GM18867 (cell line): ENCODE measurements at regions not wholly inside any gene's neighbourhood (a gene's known extent, or its start where the extent isn't known, plus 50 kb on each side); places are given as distances from the start of the nearest gene placed in this dataset.

Source experiments
- ATAC-seq: cut with Tn5 transposase; IDR thresholded peaks from one replicate; pipeline ENCODE4 v1.9.1; 2021; ENCODE audit warnings: mild to moderate bottlenecking, moderate library complexity; ENCODE audit not compliant: unreplicated experiment

GRCh38 chr3:24595796-24596195, 101.1 kb upstream of the THRB start:
- no peak for ATAC-seq

- no peak for ATAC-seq
Observed at GRCh38 chr3:24596626-24597025, 102.0 kb upstream of the THRB start.

DNA sequence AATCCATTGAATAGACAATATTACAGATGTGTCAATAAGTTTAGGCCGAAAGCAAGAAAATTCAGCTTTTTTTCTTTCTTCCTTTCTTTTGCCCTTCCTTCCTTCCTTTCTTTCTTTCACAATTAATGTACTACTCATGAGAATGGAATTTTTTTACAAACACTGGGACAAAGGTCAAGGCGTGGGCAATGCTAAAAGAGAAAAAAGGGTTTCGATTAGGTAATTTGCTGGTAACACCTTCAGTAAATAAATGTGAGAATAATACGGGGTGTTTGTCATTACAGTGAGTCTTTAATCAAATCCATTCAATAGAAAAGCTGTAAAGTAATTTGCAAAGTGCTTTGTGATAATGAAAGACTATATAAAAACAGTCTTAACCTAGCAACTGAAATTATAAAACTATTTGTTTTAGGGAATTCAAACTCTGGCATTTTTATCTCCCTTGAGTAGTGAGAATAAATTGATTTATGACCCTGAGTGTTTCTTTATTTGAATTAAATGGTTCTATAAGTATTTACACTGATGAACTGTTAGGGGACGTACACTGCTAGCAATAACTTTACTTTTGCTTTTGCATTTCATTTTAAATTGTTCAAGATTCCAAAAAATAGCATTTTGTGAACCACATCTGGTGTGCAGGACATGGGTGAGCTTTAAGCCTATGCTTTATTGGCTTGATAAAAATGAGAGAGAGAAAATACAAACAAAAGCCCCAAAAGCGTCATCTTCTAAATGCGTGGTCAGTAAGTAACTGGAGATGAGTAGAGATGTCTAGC, 104.2 kb upstream of the THRB start:
- no peak for ATAC-seq

DNA sequence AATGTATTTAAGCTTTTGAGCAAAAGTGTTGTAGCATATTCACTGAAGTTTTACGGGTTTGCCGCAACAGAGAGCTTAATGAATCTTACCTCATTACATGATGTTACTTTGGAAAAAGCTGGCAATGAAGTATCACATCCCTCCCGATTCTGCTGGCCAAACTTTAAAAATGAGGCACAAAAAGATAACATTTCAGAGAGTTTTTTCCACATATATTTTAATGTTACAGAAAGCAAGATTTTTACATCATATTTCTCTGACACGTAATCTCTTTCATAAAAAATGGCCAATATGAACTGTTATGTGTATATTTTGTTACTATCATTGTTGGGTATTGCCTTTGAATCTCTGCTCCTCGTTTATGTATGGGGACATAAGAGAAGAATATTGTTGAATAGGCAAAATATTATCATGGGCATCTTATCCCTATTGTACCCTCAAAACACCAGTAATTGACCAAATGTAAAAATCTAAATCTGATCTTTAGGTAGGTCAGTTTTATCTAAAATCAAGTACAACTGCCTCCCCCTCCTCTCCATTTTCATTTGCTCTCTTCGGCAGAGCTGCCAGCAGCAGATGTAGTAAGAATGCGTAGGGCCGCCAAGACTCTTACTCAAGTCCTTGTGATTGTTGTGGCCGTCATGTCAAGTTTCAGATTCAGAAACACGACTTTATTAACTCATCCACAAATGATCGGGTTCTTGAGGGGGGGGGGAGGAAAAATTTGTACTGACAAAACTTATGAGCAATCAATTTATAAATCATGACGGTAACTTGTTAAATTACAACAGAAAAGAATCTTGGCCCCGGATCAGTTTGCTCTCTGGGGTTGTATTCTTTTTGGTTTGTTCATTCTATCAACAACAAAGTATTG, 106.7 kb upstream of the THRB start:
- ATAC-seq: no peak

GRCh38 chr3:24604215-24604614, 109.6 kb upstream of the THRB start:
- ATAC-seq: no peak

DNA sequence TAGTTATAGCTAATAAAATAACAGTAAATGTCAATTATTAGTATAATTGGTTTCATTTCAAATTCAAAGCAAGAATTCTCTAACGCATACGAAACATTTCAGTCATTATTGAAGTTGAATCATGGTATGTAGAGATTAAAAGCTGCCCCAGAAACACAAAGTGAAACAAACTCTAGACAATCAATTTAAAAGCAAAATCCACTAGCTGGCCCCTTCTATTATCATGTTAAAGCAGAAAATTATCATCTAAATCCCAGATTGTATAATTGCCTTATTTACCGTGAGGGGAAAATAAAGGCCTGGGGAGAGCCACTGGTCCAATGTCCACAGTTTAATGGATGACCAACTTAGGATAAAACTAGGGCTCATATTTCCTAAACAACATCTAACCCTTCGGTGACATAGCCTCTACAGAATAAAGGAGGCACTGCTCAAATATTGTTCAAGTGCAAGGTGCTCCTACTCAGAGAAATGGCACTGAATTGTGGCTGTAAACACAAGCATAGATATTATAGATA, 110.9 kb upstream of the THRB start:
- no peak for ATAC-seq

GRCh38 chr3:24607281-24607680, 112.6 kb upstream of the THRB start:
- no peak for ATAC-seq

DNA sequence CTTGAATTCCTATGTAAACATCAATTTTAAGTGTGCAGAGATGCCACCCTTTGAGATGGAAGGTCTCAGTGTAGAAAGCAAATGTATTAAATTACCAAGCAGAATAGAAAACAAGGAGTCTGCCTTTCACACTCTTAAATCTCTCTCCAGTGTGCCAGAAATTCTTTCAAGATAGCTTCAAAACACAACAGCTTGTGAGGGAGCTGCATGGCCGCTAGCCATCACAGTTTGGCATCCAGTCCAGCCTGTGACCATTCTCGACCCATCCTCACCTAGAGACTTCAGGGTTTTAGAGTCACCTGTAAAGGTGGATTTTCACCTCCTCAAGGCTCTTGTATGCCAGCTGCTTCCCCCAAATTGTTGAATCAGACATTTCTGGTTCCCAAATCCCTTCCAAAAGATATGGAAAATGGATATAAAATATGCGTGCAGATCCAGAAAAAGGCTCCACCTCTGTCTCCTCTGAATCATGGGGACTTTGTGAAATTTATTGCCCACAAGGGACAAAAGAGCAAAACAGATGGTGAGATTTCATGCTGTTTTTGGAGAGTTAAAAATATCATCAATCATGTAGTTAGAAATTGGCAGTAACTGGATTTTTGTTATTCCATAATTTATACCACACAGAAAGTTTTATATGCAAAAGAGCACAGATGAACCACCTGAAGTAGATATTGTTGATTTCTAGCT, 114.2 kb upstream of the THRB start:
- no peak for ATAC-seq

GRCh38 chr3:24614359-24614758, 119.7 kb upstream of the THRB start:
- no peak for ATAC-seq

GRCh38 chr3:24615177-24615576, 120.5 kb upstream of the THRB start:
- ATAC-seq: no peak

DNA sequence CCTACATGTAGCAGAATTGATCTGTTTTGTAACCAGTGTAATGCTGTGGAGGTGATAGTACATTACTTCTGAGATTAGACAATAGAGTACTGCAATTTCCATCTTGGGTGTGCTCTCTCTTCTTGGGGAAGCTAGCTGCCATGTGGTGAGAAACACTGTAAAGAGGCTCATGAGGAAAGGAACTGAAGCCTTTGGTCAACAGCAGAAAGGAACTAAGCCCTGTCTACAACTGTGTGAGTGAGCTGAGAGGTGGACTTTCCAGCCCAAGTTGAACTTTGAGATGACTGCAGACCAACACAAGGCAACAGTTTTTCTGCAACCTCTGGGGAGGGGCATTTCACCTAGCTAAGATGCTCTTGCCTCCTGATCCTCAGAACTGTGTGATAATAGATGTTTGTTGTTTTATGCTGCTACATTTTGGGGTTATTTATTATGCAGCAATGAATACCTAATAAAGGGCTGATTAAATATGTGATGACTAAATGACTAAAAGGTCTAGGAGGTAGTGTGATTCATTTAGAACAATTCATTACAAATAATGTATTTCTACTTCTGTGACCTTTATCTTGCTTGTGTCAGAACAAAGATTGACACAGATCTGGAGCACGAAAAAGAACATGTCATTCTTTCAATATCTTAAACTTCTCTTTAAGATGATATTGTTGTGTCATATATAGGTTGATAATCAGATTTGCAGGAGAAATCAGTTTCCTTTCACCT, 121.6 kb upstream of the THRB start:
- no peak for ATAC-seq

- no peak for ATAC-seq
Observed at GRCh38 chr3:24622138-24622537, 127.5 kb upstream of the THRB start.

DNA sequence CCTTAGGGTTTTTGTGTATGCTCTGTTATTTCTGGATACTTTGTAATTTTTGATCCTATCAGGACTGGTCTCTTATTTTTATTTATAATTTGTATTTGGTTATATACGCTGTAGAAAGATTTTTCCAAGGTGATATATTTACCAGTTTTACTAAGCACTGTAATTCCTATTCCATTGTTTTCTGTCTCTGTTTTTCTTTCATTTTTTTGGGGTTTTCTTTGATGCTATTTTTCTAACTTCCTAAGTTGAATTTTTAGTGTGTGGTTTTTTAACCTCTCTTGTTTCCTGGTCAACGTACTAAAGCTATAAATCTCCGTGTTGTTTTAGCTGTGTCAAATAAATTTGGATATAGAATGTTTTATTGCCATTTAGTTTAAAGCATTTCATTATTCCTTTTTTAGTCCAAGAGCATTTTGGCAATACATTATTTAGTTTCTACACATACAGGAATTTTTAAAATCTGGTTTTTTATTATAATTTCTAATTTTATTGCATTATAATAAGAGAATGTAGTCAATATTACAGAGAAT, 128.1 kb upstream of the THRB start:
- no peak for ATAC-seq

DNA sequence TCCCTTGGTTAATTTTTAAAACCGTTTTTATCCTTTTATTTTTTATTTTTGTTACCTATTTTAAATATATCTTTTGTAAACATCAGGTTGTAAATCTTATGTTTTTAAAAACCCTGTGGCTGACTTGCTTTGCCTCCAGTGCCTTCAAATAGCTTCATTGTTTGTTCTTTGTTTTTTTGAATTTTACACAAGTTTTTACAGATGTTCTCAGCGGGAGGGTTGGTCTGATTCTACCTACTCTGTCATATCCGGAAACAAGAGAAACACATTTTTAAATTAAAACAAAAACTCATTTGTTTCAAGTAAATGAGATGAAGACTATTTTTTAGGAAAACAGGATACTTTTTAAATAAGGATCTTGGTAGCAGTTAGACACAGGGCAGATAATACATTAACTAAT, 129.0 kb upstream of the THRB start:
- no peak for ATAC-seq

DNA sequence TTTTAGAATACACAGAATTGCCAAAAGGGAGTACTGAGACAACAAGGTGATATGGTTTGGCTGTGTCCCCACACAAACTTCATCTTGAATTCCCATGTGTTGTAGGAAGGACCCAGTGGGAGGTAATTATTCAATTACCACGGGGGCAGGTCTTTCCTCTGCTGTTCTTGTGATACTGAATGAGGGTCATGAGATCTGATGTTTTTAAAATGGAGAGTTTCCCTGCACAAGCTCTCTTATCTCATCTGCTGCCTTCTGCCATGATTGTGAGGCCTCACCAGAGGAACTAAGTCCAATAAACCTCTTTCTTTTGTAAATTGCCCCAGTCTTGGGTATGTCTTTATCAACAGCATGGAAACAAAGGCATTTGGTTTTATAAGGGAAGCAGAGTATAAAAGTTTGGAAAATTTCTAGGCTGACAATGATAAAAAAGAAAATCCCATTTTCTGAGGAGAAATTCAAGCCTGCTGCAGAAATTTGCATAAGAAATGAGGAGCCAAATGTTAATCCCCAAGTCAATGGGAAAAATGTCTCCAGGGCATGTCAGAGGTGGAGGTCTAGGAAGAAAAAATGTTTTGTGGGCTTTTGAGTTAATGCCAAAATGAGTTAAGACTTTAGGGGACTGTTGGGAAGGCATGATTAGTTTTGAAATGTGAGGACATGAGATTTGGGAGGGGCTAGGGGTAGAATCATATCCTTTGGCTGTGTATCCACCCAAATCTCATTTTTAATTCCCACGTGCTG, 130.5 kb upstream of the THRB start:
- no peak for ATAC-seq

- no peak for ATAC-seq
Observed at GRCh38 chr3:24628523-24629258, 134.0 kb upstream of the THRB start.

- no peak for ATAC-seq
Observed at GRCh38 chr3:24631481-24631880, 136.8 kb upstream of the THRB start.

DNA sequence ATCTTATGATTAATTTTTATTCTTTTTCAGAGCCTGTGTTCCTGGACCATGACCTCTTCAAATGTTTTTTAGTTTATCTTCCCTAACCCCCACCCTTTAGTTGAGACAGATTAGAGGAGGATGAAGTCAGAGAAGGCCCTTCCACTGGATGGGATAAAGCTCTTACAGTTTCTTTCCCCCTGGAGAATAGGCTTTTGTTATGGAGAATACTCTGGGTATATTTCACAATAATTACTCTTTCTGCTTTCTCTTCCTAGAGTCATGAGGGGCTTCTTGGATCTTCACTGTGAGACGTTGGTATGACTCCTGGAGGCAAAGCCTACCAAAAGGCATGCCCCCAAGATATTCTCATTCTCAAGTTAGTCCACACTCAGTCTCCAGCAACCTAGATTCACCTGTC, 144.4 kb upstream of the THRB start:
- no peak for ATAC-seq
